HG03097 (cell line): ENCODE measurements at regions not wholly inside any gene's neighbourhood (a gene's known extent, or its start where the extent isn't known, plus 50 kb on each side); places are given as distances from the start of the nearest gene placed in this dataset.

Experiments
- ATAC-seq: cut with Tn5 transposase; IDR thresholded peaks from one replicate; pipeline ENCODE4 v1.9.1; 2021; ENCODE audit not compliant: unreplicated experiment, low FRiP score

DNA sequence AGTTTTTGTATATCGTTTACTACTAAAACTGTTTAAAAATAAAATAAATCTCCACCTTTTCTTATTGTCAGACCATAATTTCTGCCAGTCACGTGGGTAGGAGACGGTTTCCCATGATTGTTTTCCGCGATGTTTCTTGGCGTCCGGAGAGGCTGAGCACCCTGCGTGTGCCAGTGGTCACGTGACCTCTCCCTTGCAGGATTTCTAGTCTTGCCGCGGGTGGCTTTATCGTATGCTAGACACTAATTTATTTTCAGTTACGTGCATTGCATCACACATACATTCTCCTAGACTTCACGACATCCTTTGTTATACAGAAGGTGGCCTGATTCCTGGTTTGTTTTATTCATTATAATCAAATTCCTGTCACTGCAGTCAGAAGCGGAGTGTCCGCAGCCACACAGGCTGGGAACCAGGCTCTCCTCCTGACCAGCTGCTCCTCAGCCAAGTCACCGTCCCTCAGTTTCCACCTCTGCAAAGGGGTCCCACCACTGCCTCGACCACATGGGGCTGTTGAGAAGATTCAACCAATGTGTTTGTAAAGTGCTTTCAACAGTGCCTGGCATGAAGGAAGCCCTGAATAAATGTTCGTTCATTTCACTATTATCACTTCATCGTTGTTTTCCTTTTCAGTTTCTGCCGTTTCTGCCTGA, 203.2 kb upstream of the PPP2R2D start:
- no peak for ATAC-seq

DNA sequence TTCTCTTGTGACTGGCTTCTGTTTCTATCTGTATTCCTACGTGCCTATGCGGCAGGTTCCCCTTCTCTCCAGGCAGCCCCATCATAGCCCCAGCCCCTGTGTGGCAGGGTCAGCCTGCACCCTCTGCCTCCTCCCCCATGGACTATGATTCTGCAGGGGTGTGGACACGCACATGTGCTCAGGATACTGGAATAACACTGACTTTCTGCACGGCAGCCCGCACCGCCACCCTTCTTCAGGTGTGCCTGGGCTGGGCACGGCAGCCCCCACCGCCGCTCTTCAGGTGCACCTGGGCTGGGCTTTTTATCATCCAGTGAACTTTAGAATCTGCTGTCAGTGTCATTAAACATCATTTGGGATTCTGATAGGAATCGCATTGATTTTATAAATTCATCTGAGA, 202.6 kb upstream of the PPP2R2D start:
- no peak for ATAC-seq

GRCh38 chr10:131698986-131699385, 201.8 kb upstream of the PPP2R2D start:
- no peak for ATAC-seq

GRCh38 chr10:131700032-131700431, 200.8 kb upstream of the PPP2R2D start:
- no peak for ATAC-seq

DNA sequence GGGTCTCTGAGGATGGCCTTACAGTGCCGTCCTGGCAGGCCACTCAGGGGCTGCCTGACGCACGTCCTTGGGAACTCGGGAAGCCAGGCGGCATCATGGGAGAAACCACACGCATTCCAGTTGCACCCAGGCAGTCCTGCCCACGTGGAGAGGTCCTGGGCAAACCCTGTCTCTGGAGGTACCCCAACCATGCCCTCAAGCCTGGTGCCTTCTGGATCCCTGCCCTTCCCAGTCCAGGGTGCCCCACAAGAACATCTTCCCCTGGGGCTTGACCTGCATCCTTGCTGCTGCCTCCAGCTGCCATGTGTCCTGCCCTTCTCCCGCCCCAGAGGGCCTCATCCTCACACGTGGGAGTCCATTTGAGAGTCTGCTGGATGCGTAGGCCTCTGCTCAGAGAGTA, 200.3 kb upstream of the PPP2R2D start:
- no peak for ATAC-seq

GRCh38 chr10:131701131-131701947, 199.5 kb upstream of the PPP2R2D start:
- ATAC-seq: no peak

- no peak for ATAC-seq
These were observed 198.1 kb upstream of the PPP2R2D start for GRCh38 chr10:131702531-131703356.

GRCh38 chr10:131703541-131703940, 197.3 kb upstream of the PPP2R2D start:
- no peak for ATAC-seq

DNA sequence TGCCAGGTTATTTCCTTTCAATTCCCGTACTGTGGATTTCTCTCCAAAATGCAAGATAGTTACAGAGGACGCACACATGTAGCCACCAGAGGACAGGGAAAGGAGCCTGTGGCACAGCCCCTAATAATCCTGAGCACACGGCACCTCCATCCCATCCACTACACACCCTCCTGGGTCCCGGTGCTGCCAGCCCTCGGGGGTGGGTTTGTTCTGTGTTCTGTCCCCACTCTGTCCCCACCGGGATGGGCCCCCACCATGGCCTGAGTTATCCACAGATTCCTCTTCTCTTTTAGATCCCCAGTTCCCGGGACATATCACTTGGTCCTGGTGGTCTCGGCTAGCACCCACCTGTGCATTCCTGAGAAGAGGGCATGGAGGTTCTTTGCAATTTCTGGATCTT, 196.9 kb upstream of the PPP2R2D start:
- ATAC-seq: no peak

DNA sequence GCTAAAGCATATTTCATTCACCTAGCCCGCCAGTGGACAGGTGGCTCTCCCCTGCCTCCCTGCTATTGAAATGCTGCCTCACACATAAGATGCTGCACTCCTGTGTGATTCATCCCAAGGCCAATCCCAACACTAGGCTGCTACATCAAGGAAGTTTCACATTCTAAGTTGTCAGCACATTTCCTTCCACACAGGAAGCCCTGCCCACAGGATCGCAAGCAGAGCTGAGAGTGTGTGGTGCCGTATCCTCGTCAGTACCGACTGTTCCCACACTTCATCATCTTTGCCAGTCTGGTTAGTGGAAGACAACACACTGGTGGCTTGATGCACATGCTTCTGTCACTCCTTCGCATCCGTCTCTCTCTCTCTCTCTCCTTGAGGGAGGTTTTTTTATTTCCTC, 194.3 kb upstream of the PPP2R2D start:
- no peak for ATAC-seq

DNA sequence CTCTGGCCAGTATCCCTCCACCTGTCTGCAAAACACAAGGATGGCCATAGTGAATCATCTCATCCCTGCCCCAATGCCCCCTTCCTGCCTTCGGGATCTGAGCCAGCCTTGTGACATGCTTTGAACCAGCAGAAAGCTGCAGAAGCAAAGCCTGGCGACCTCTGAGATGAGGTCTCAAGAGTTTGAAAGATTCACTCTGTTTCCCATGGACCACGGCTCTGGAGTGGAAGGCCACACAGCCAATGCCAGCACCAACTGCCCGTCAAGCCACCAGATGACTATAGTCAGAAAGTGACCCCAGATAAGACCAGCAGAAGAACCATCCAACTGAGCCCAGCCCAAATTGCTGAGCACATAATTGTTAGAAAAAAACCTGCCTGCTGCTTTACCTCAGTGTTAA, 193.9 kb upstream of the PPP2R2D start:
- ATAC-seq: no peak

DNA sequence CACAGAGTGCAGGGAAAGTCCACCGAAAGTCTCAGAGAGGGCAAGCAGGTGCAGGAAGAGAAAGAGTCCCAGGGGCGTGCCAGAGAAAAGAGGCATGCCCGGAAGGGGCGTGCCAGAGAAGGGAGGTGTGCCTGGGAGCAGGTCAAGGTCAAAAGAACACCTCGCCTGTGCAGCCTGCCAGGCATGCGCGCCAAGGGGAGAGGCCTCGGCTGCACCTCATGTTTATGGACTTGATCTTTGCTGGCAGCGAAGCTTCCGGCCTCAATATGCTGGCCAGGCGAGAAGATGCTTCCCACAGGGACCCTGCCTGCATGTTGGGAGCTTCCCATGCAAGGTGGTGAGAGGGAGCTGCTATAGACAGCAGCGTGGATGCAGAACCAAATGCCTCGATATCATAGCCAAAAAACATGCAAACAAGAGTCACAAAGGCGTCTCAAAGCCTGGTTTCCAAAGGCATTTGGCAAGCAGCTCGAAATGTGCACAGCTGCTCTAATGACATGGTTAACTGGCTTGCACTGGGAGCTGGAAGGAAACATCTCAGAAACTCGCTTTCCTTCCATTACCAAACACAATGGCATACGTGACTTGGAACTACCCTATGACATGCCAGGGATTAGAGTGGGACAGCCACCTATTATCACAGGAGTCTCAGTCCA, 192.5 kb upstream of the PPP2R2D start:
- ATAC-seq: no peak

- ATAC-seq: no peak
These were observed 190.5 kb upstream of the PPP2R2D start for GRCh38 chr10:131710142-131710861.

DNA sequence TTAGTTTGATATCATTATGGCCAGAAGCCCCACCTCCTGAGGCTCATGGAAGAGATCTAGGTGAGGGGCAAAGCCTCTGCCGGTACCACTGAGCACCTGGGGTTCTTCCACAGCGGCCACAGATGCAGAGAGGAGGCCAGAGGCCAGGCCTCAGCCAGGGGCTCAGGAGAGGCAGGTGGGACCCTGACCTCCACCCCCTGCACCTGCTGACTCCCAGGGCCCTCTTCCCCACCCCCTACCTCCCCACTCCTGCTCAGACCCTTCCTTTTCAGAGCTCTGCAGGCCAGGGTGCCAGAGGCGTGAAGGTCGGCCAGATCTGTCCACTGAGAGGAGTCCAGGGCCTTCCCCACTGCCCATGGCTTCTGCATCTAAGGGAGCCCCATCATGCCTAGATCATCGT, 178.7 kb upstream of the PPP2R2D start:
- no peak for ATAC-seq

GRCh38 chr10:131722525-131723264, 178.1 kb upstream of the PPP2R2D start:
- ATAC-seq: no peak

DNA sequence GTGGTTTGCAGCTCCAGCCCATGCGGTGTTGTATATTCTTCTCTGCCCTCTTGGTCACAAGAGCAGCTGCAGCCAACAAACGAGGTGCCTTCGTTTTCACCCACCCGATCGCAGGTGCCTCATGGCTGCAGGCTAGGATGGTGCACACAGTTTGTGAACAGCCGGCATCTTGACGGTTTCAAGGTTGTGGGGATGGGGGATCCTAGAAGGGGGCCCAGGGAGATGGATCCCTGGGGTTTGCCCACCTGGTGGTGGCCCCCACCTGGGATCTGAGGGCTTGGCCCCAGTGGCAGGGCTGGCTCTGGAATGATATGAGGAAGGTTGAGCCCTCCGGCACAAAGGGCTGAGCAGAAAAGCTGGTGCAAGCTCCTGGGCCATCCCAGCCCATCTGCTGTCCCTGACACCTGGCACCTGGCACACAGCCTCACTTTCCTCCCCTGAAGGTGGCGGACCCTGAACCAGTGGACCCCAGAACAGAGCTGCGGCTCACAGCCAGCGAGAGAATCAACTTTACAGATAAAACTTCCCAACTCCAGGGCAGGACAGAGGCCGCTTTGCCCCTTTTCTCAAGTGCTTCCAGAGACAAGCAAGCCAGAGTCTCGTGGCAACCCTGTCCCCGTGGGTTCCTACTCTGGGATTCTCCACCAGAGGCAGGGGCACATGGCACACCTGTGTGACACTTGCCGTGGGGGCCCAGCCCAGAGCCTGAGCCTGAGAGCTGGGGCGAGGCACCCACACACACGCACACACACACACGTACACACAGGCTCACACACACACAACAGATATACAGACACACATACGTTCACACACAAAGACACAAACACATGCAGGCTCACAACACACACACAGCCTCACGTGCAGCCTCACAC, 177.3 kb upstream of the PPP2R2D start:
- ATAC-seq: no peak

- no peak for ATAC-seq
These were observed 176.7 kb upstream of the PPP2R2D start for GRCh38 chr10:131724169-131724545.

DNA sequence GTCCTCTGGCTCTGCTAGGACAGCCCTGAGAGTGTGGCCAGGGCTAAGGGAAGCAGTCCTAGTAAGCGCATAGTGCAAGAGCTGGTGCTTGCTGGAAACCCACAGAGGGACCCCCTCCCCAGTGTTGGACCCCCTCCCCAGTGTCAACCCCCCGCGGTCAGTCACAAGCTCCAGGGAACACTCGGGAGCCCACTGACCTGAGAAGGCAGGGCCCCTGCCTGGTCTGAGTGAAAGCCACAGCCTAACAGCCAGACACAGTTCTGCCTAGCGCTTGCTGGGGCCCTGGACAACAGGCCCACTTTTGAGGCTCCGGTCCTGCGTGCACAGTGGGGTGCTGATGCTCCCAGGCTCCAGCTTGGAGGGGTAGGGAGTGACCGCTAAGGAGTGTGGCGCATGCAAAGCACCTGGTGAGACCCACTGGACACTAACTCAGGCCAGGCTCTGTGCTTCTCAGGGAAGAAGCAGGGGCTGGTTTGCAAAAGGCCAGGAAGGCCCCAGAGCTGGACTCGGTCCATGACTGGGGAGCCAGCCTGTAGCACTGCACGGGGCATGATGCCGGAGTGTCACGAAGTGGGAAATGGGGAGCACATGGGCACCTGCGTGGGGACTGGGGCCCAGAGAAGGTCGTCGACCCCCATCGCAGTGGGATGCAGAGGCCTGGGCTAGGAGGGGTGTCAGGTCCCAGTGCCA, 175.8 kb upstream of the PPP2R2D start:
- no peak for ATAC-seq
